H9 (cell line): ENCODE measurements at regions not wholly inside any gene's neighbourhood (a gene's known extent, or its start where the extent isn't known, plus 50 kb on each side); places are given as distances from the start of the nearest gene placed in this dataset.

Source experiments
- DNase-seq: peaks from one replicate; pipeline ENCODE4 v3.0.0-alpha.2; 2017
- H2AFZ ChIP-seq: one replicate; pipeline ENCODE4 v1.6.1; 2013; ENCODE audit warnings: mild to moderate bottlenecking, low read length, control low read depth, moderate library complexity
- H2AK5ac ChIP-seq: 2 replicates; pipeline ENCODE4 v1.6.1; 2013; ENCODE audit warnings: low read length, control low read depth, mixed read lengths; ENCODE audit not compliant: insufficient read length
- H2BK120ac ChIP-seq: one replicate; pipeline ENCODE4 v1.6.1; 2013; ENCODE audit warnings: low read depth, mild to moderate bottlenecking, low read length, control low read depth, inconsistent platforms; ENCODE audit not compliant: poor library complexity, severe bottlenecking
- H2BK12ac ChIP-seq: 2 replicates; pipeline ENCODE4 v1.6.1; 2013; ENCODE audit warnings: low read length, control low read depth, mixed read lengths, low read depth; ENCODE audit not compliant: insufficient read length
- H2BK15ac ChIP-seq: 2 replicates; pipeline ENCODE4 v1.6.1; 2013; ENCODE audit warnings: low read depth, low read length, control low read depth
- H2BK20ac ChIP-seq: one replicate; pipeline ENCODE4 v1.6.1; 2013; ENCODE audit warnings: low read depth, mild to moderate bottlenecking, low read length, control low read depth, inconsistent platforms; ENCODE audit not compliant: poor library complexity, severe bottlenecking
- H2BK5ac ChIP-seq: 2 replicates; pipeline ENCODE4 v1.6.1; 2013; ENCODE audit warnings: low read length, control low read depth, mixed read lengths; ENCODE audit not compliant: insufficient read length
- H3K14ac ChIP-seq: 2 replicates; pipeline ENCODE4 v1.6.1; 2013; ENCODE audit warnings: low read length, control low read depth; ENCODE audit not compliant: insufficient read depth
- H3K18ac ChIP-seq: 2 replicates; pipeline ENCODE4 v1.6.1; 2013; ENCODE audit warnings: low read depth, mild to moderate bottlenecking, mixed read lengths, low read length, control low read depth; ENCODE audit not compliant: insufficient read length
- H3K23ac ChIP-seq: 2 replicates; pipeline ENCODE4 v1.6.1; 2013; ENCODE audit warnings: low read length, control low read depth, mixed read lengths, low read depth; ENCODE audit not compliant: insufficient read length
- H3K23me2 ChIP-seq: 2 replicates; pipeline ENCODE4 v1.6.1; 2013; ENCODE audit warnings: low read depth, mild to moderate bottlenecking, mixed read lengths, low read length, control low read depth; ENCODE audit not compliant: insufficient read length, poor library complexity, severe bottlenecking
- H3K27ac ChIP-seq: 2 replicates; pipeline ENCODE4 v1.5.1; 2013; ENCODE audit warnings: low read length, control low read depth, mixed read lengths, low read depth; ENCODE audit not compliant: insufficient read length
- H3K27me3 ChIP-seq: 2 replicates; pipeline ENCODE4 v1.6.1; 2013; ENCODE audit warnings: low read length, control low read depth, inconsistent platforms; ENCODE audit not compliant: insufficient read depth
- H3K4ac ChIP-seq: 2 replicates; pipeline ENCODE4 v1.6.1; 2013; ENCODE audit warnings: low read depth, mild to moderate bottlenecking, control low read depth, inconsistent platforms, low read length, moderate library complexity
- H3K4me1 ChIP-seq: 2 replicates; pipeline ENCODE4 v1.6.1; 2013; ENCODE audit warnings: low read length, control low read depth, inconsistent platforms; ENCODE audit not compliant: insufficient read depth
- H3K4me2 ChIP-seq: 2 replicates; pipeline ENCODE4 v1.6.1; 2013; ENCODE audit warnings: low read length, control low read depth, mixed read lengths; ENCODE audit not compliant: insufficient read length, insufficient read depth
- H3K56ac ChIP-seq: 2 replicates; pipeline ENCODE4 v1.6.1; 2013; ENCODE audit warnings: low read depth, mild to moderate bottlenecking, mixed read lengths, low read length, control low read depth; ENCODE audit not compliant: insufficient read length
- H3K79me1 ChIP-seq: 2 replicates; pipeline ENCODE4 v1.6.1; 2013; ENCODE audit warnings: low read depth, mild to moderate bottlenecking, moderate library complexity, low read length, control low read depth, inconsistent platforms; ENCODE audit not compliant: insufficient read depth, poor library complexity, severe bottlenecking
- H3K79me2 ChIP-seq: 2 replicates; pipeline ENCODE4 v1.6.1; 2013; ENCODE audit warnings: low read length, control low read depth, inconsistent platforms; ENCODE audit not compliant: insufficient read depth
- H3K9ac ChIP-seq: 2 replicates; pipeline ENCODE4 v1.6.1; 2013; ENCODE audit warnings: low read length, control low read depth, mixed read lengths; ENCODE audit not compliant: insufficient read length; ENCODE audit errors: extremely low read depth
- H3K9me3 ChIP-seq: one replicate; pipeline ENCODE4 v1.6.1; 2013; ENCODE audit warnings: low read depth, low read length, inconsistent platforms; ENCODE audit not compliant: control insufficient read depth
- H3T11ph ChIP-seq: one replicate; pipeline ENCODE4 v1.6.1; 2013; ENCODE audit warnings: mild to moderate bottlenecking, low read length, control low read depth, inconsistent platforms
- H4K20me1 ChIP-seq: one replicate; pipeline ENCODE4 v1.6.1; 2013; ENCODE audit not compliant: control insufficient read depth, insufficient read length, insufficient read depth
- H4K5ac ChIP-seq: 2 replicates; pipeline ENCODE4 v1.6.1; 2013; ENCODE audit warnings: low read depth, mild to moderate bottlenecking, mixed read lengths, low read length, control low read depth; ENCODE audit not compliant: insufficient read length
- H4K8ac ChIP-seq: replicated peaks from 2 replicates; pipeline ENCODE4 v1.6.1; 2013; ENCODE audit warnings: low read length, control low read depth, mixed read lengths, low read depth; ENCODE audit not compliant: insufficient read length
- H4K91ac ChIP-seq: 2 replicates; pipeline ENCODE4 v1.6.1; 2013; ENCODE audit warnings: low read depth, mild to moderate bottlenecking, moderate library complexity, mixed read lengths, low read length, control low read depth; ENCODE audit not compliant: insufficient read length
- H3K27ac Mint-ChIP-seq, 3 experiments: 2 replicates in 2 of 3; 3 replicates in 1 of 3; pipeline ENCODE4 v1.8.0; 2020 to 2021; ENCODE audit warnings: mixed read lengths in 3 of 3, mild to moderate bottlenecking in 1 of 3, moderate library complexity in 1 of 3
- H3K27me3 Mint-ChIP-seq: 2 replicates; pipeline ENCODE4 v1.8.0; 2021; ENCODE audit warnings: low read depth, mild to moderate bottlenecking, moderate library complexity, mixed read lengths
- H3K36me3 Mint-ChIP-seq, 3 experiments: 2 replicates in 2 of 3; 3 replicates in 1 of 3; pipeline ENCODE4 v1.8.0; 2020 to 2021; ENCODE audit warnings: low read depth in 3 of 3, mixed read lengths in 3 of 3; ENCODE audit not compliant: insufficient read depth in 1 of 3
- H3K4me1 Mint-ChIP-seq, 2 experiments: 2 replicates each; pipeline ENCODE4 v1.8.0; 2020; ENCODE audit warnings: mixed read lengths in 2 of 2
- H3K4me3 Mint-ChIP-seq, 2 experiments: 2 replicates in 1 of 2; 3 replicates in 1 of 2; pipeline ENCODE4 v1.8.0; 2020 to 2021; ENCODE audit warnings: mild to moderate bottlenecking in 2 of 2, mixed read lengths in 2 of 2, moderate library complexity in 1 of 2
- H3K9me3 Mint-ChIP-seq, 2 experiments: 2 replicates in 1 of 2; 3 replicates in 1 of 2; pipeline ENCODE4 v1.8.0; 2020; ENCODE audit warnings: mild to moderate bottlenecking in 2 of 2, mixed read lengths in 2 of 2, moderate library complexity in 1 of 2
- WGBS: extraction: QIAGEN DNeasy Blood & Tissue Kit; methylation state at CpG from one replicate; pipeline ENCODE4 v1.1.7; 2013; ENCODE audit warnings: missing lambda C conversion rate, low lambda C conversion rate, mixed read lengths; ENCODE audit not compliant: insufficient read length; ENCODE audit errors: extremely low coverage; 5-methylcytosine and 5-hydroxymethylcytosine counted together
- TF ChIP-seq, protein P1 (sequence below): fragments of 200-600 bp; sonication (generic); conservative IDR thresholded peaks from 3 replicates; pipeline ENCODE4 v1.8.0; 2021; ENCODE audit warnings: antibody characterized with exemption, mild to moderate bottlenecking

DNA sequence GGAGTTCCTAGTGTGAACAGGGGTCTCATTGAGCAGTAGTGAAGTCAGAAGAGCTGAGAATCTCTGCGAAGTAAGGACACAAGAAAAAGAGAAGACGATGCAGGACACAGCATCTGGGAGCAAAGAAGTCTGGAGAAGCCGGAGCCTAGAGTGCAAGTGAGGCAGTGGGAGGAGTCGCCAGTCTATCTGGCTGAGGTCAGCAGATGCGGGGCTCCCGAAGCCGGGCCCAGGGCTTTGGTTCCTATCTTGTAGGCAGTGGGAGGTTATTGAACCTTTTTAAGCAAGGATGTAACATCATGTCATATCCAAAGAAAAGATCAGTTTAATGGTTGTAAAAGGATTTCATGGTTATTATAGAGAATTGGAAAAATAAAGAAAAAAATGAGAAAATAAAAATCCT, 90.8 kb upstream of the KCTD1 start:
- no peak overlapping the region for H2BK120ac ChIP-seq
- H2BK5ac ChIP-seq = no peak overlapping the region
- H2BK15ac ChIP-seq = no peak overlapping the region
- H2AK5ac ChIP-seq = no peak overlapping the region
- H4K5ac ChIP-seq = no peak overlapping the region
- H2BK12ac ChIP-seq = no peak overlapping the region
- WGBS = no CpG with 5 or more reads among the region's 7 CpGs
- H3K23ac ChIP-seq = no peak overlapping the region
- no peak overlapping the region for H4K8ac ChIP-seq
- Mint-ChIP-seq H3K27ac (no peak overlapping the region), H3K36me3 (no peaks in the 10 kb centered on the region; a peak in 1 of 7 replicates), H3K4me3 (no peak overlapping the region), H3K4me1 (no peaks in the 10 kb centered on the region), H3K27me3 (peaks cover 3% of the 10 kb centered on the region), H3K9me3 (no peaks in the 10 kb centered on the region; a peak in 1 of 5 replicates)
- no peak overlapping the region for H2BK20ac ChIP-seq
- no peak overlapping the region for H3K27ac ChIP-seq
- H3K4me1 ChIP-seq = no peaks in the 10 kb centered on the region
- no peaks in the 10 kb centered on the region for H3K79me1 ChIP-seq
- no peak overlapping the region for H4K91ac ChIP-seq
- H3K9me3 ChIP-seq = no peaks in the 10 kb centered on the region
- H3K14ac ChIP-seq = no peak overlapping the region
- no peaks in the 10 kb centered on the region for H3K27me3 ChIP-seq
- H3T11ph ChIP-seq = no peak overlapping the region
- H3K4me2 ChIP-seq = no peak overlapping the region
- no peak overlapping the region for H2AFZ ChIP-seq
- H3K79me2 ChIP-seq = no peaks in the 10 kb centered on the region
- H3K9ac ChIP-seq = no peak overlapping the region
- no peaks in the 10 kb centered on the region for H3K23me2 ChIP-seq
- TF ChIP-seq, protein P1, sequence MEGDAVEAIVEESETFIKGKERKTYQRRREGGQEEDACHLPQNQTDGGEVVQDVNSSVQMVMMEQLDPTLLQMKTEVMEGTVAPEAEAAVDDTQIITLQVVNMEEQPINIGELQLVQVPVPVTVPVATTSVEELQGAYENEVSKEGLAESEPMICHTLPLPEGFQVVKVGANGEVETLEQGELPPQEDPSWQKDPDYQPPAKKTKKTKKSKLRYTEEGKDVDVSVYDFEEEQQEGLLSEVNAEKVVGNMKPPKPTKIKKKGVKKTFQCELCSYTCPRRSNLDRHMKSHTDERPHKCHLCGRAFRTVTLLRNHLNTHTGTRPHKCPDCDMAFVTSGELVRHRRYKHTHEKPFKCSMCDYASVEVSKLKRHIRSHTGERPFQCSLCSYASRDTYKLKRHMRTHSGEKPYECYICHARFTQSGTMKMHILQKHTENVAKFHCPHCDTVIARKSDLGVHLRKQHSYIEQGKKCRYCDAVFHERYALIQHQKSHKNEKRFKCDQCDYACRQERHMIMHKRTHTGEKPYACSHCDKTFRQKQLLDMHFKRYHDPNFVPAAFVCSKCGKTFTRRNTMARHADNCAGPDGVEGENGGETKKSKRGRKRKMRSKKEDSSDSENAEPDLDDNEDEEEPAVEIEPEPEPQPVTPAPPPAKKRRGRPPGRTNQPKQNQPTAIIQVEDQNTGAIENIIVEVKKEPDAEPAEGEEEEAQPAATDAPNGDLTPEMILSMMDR = no peak
- H3K4ac ChIP-seq = no peak overlapping the region
- no peak for DNase-seq
- no peak overlapping the region for H3K18ac ChIP-seq
- no peak overlapping the region for H3K56ac ChIP-seq
- no peaks in the 10 kb centered on the region for H4K20me1 ChIP-seq
